ENCODE measurements at regions not wholly inside any gene's neighbourhood (a gene's known extent, or its start where the extent isn't known, plus 50 kb on each side); places are given as distances from the start of the nearest gene placed in this dataset.
A peak's percentile ranks its signal among the peaks of the same experiment; 100 is the strongest.

DNA sequence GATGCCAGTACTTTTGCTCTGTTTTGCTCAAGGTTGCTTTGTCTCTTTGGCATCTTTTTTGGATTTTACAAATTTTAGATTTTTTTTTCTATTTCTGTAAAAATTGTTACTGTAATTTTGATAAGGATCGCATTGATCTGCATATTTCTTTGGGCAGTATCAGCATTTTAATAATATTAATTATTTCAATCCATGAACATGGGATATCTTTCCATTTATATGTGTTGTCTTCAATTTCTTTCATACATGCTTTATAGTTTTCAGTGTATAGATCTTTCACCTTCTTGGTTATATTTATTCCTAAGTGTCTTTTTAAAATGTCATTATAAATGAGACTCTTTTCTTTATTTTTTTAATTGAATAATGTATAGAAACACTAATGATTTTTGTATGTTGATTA, 301.6 kb upstream of the SEMA3D start:
- no peak for DNase-seq (ENCODE audit: low read depth)
- TF ChIP-seq, protein P1, sequence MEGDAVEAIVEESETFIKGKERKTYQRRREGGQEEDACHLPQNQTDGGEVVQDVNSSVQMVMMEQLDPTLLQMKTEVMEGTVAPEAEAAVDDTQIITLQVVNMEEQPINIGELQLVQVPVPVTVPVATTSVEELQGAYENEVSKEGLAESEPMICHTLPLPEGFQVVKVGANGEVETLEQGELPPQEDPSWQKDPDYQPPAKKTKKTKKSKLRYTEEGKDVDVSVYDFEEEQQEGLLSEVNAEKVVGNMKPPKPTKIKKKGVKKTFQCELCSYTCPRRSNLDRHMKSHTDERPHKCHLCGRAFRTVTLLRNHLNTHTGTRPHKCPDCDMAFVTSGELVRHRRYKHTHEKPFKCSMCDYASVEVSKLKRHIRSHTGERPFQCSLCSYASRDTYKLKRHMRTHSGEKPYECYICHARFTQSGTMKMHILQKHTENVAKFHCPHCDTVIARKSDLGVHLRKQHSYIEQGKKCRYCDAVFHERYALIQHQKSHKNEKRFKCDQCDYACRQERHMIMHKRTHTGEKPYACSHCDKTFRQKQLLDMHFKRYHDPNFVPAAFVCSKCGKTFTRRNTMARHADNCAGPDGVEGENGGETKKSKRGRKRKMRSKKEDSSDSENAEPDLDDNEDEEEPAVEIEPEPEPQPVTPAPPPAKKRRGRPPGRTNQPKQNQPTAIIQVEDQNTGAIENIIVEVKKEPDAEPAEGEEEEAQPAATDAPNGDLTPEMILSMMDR (IDR thresholded peaks at IDR 0.05; ENCODE audit: low read length, missing control alignments): no peak
- H3K4me3 ChIP-seq (replicated peaks; ENCODE audit: low read depth, low read length): no peak overlapping the region

DNA sequence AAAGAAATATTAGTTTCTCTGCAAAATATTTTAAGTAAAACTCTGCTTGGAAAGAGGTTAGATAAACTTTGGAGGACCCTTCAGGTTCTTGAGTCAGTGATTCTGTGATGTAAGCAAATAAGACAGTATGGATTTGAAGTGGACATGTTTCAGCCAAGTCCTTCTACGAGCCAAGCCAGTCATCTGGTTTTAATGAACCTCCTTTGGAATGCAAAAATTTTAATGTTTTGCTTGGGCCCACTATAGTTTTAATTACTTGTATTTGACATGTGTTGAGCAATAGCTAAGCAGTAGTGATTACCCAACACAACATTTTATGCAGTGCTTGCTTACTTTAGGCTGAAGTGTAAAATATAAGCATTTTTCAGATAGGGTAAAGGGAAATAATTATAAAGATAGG, 296.3 kb upstream of the SEMA3D start:
- TF ChIP-seq, protein P1 (IDR thresholded peaks at IDR 0.05; ENCODE audit: low read length, missing control alignments): no peak
- no peak overlapping the region for H3K4me3 ChIP-seq (replicated peaks; ENCODE audit: low read depth, low read length)
- DNase-seq (ENCODE audit: low read depth): peak; percentile 55

DNA sequence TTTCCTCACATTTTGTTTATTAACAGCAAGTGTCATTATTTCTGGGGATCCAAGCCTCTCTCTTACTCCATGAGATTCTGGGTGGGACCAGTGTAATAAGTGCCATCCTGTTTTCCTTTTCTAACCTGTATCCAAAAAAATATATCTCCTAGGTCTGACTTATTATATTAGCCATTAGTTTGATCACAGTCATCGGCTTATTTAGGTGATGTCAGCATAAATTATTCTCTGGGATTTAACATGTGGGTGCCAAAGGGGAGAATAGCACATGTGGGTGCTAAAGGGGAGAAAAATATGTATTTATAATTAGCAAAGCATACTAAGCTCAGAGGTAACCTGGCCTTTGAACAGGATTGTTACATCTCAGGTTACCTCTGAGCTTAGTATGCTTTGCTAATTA, 293.8 kb upstream of the SEMA3D start:
- TF ChIP-seq, protein P1 (IDR thresholded peaks at IDR 0.05; ENCODE audit: low read length, missing control alignments): no peak
- H3K4me3 ChIP-seq (replicated peaks; ENCODE audit: low read depth, low read length): no peak overlapping the region
- DNase-seq (ENCODE audit: low read depth): no peak

DNA sequence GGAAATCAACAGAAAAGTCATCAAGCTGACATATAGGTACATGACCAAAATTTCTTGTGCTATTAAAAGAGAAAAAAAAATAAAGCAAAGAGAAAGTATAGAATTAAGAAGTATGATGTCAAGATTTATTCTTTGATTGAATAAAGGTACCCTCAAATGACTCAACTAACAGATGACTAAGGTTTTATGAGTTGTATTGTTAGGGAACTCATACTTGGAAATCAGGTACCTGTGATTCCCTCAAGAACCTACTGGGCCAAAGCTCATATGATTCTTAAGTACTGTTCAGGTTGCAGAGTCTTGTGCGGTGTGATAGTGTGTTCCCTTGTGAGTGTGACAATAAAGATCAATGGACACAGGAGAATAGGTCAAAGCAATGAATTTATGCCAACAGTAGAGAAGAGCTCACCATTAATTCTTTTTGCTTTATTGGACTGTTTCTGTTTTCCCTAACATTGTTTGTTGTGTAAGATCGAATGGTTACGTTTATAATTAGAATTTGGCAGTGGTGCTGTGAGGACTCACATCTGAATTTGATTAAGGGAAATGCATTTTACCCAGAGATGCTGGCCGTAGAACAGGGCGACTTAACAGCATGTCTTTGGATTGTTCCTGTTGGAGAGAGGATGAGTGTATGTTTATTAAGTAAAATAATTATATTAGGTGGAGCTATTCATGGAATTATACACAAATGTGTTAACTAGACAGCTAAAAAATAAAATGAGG, 293.2 kb upstream of the SEMA3D start:
- TF ChIP-seq, protein P1 (IDR thresholded peaks at IDR 0.05; ENCODE audit: low read length, missing control alignments): no peak
- DNase-seq (ENCODE audit: low read depth): no peak
- no peak overlapping the region for H3K4me3 ChIP-seq (replicated peaks; ENCODE audit: low read depth, low read length)

DNA sequence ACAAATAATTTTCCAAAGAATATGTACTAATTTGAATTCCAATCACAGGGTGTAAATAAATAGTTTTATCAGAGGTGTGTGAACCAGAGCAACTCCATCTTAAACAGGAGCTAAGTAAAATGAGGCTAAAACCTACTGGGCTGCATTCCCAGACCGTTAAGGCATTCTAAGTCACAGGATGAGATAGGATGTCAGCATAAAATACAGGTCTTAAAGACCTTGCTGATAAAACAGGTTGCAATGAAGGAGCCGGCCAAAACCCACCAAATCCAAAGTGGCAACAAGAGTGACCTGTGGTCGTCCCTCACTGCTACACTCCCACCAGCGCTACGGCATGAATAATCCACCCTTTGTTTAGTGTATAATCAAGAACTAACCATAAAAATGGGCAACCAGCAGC, 291.7 kb upstream of the SEMA3D start:
- no peak overlapping the region for H3K4me3 ChIP-seq (replicated peaks; ENCODE audit: low read depth, low read length)
- DNase-seq (ENCODE audit: low read depth): no peak
- TF ChIP-seq, protein P1 (IDR thresholded peaks at IDR 0.05; ENCODE audit: low read length, missing control alignments): no peak

DNA sequence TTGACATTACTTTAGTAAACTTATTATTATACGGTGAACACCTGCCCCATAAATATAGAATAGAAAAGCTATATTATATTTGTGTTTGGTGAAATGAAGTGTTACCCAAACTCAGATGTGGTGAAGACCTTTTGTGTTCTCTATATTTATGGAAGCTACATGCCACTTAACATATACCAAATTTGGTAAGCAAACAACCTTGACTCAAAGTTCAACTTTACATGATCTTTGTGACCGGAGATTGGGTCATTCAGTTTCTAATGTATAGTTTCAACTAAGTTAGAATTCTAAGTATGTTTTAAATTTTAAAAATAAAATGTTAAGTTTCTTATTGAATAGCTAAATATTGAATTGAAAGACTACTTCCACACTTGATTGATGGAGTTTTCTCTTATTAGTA, 288.6 kb upstream of the SEMA3D start:
- TF ChIP-seq, protein P1 (IDR thresholded peaks at IDR 0.05; ENCODE audit: low read length, missing control alignments): no peak
- DNase-seq (ENCODE audit: low read depth): no peak
- H3K4me3 ChIP-seq (replicated peaks; ENCODE audit: low read depth, low read length): no peak overlapping the region

DNA sequence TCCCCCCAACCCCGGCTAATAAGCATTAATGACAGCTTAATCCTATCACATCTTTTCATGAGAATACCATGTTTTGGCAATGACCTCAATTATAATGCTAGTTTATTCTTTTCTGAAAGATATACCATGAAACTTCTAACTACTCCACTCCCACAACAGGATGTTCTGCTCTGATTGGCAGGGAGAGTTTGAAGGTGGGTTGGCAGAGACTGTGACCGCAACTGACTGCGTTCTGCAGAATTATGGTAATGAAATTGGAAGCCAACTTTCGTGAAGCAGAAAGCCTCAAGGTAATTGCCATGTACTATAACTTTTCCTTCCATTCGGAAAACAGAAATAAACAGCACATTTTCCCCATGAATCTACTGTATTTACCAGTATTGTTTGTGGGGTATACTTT, 288.2 kb upstream of the SEMA3D start:
- TF ChIP-seq, protein P1 (IDR thresholded peaks at IDR 0.05; ENCODE audit: low read length, missing control alignments): no peak
- H3K4me3 ChIP-seq (replicated peaks; ENCODE audit: low read depth, low read length): no peak overlapping the region
- no peak for DNase-seq (ENCODE audit: low read depth)
